ENCODE measurements at regions not wholly inside any gene's neighbourhood (a gene's known extent, or its start where the extent isn't known, plus 50 kb on each side); places are given as distances from the start of the nearest gene placed in this dataset.

- H3K9me3 ChIP-seq (ENCODE audit: low read length) = peaks cover 6% of the 10 kb centered on the region; the same call in 1 of the 2 replicates
- DNase-seq (ENCODE audit: low spot score) = no peak
- TF ChIP-seq MAFK (conservative IDR thresholded peaks at IDR 0.05 in 1 of 2, IDR thresholded peaks at IDR 0.05 in 1 of 2; ENCODE audit: low read length in 2 of 2) (peak; percentile 57 to 70; a peak in 3 of 4 replicates), ZNF318 (CRISPR knock-in tag; IDR thresholded peaks at IDR 0.05) (no peak), MAFF (IDR thresholded peaks at IDR 0.05; ENCODE audit: low read depth, low read length) (peak; percentile 67)
- no peak overlapping the region for H3K4me3 ChIP-seq (replicated peaks in 1 of 3; ENCODE audit: insufficient read depth in 1 of 3, low read depth in 2 of 3, low read length in 3 of 3)
- H4K20me1 ChIP-seq (ENCODE audit: insufficient read depth, low read length) = no peaks in the 10 kb centered on the region
- H3K4me1 ChIP-seq (ENCODE audit: insufficient read depth, low read length) = peaks cover 17% of the 10 kb centered on the region
- no peaks in the 10 kb centered on the region for H3K36me3 ChIP-seq (replicated peaks in 1 of 2; ENCODE audit: control insufficient read depth in 1 of 2, insufficient read depth in 2 of 2, low read length in 2 of 2)
- BruUV-seq (replicated peaks) = no TSS peak
- H3K27ac ChIP-seq (ENCODE audit: extremely low read length, insufficient read depth, low read length) = no peak overlapping the region
- no peak overlapping the region for H3K4me2 ChIP-seq (ENCODE audit: low read depth, low read length)
- in situ Hi-C loops (cut with HindIII; ENCODE audit: extremely low pct_ligation_motif_present, low pct_unique_long_range_greater_than_20kb) = no loop called here
- intact Hi-C loops (cut with micrococcal nuclease; ENCODE audit: unreplicated experiment) = no loop called here
- ChIA-PET CTCF (ENCODE audit: low intra/inter-chr PET ratio, low total read pairs) (no interaction called here), POLR2A (no interaction called here)
- no peak for FAIRE-seq
- 91% methylated on average over 3 of the region's 3 CpGs for WGBS (ENCODE audit: low lambda C conversion rate)
- H3K27me3 ChIP-seq (ENCODE audit: control insufficient read depth in 1 of 2, insufficient read depth in 2 of 2, low read length in 2 of 2) = no peaks in the 10 kb centered on the region
- no peak overlapping the region for H3K9ac ChIP-seq (ENCODE audit: insufficient read depth, low read depth, low read length)
- ATAC-seq = no peak
- no peak overlapping the region for H2AFZ ChIP-seq (ENCODE audit: low read length)
- H3K79me2 ChIP-seq (ENCODE audit: insufficient read depth, low read length) = no peaks in the 10 kb centered on the region
Observed at GRCh38 chr19:32035626-32036025, 309.8 kb upstream of the ZNF507 start.

All from HepG2 (cell line).